Thyroid gland (tissue), 4 donors: ENCODE measurements at regions not wholly inside any gene's neighbourhood (a gene's known extent, or its start where the extent isn't known, plus 50 kb on each side); places are given as distances from the start of the nearest gene placed in this dataset.

ENCODE experiments used
- DNase-seq, 2 donors: peaks; one replicate each; pipeline ENCODE4 v3.0.0-alpha.2; 2019
- H3K27ac ChIP-seq, 3 donors: fragments of 200-600 bp; sonication (generic); 1 replicate in 2 of 3; 2 replicates in 1 of 3; pipeline ENCODE4 v1.5.1; 2016 to 2019; ENCODE audit warnings: mild to moderate bottlenecking in 1 of 3, moderate library complexity in 1 of 3
- H3K27me3 ChIP-seq: fragments of 200-600 bp; sonication (generic); one replicate; pipeline ENCODE4 v1.5.1; 2019
- H3K36me3 ChIP-seq, 2 donors: fragments of 200-600 bp; sonication (generic); one replicate each; pipeline ENCODE4 v1.5.1; 2016 to 2019
- H3K4me1 ChIP-seq, 2 donors: fragments of 200-600 bp; sonication (generic); one replicate each; pipeline ENCODE4 v1.5.1; 2017 to 2019
- H3K4me3 ChIP-seq, 3 donors: fragments of 200-600 bp; sonication (generic); replicated peaks in 1 of 3; 1 replicate in 2 of 3; 2 replicates in 1 of 3; pipeline ENCODE4 v1.5.1; 2016; ENCODE audit warnings: mild to moderate bottlenecking in 1 of 3
- H3K9me3 ChIP-seq: fragments of 200-600 bp; sonication (generic); one replicate; pipeline ENCODE4 v1.5.1; 2017
- POLR2A ChIP-seq, 2 donors: fragments of 450-650 bp; IDR thresholded peaks; one replicate each; pipeline ENCODE4 v1.6.1; 2017; ENCODE audit warnings: antibody characterized with exemption in 2 of 2, mild to moderate bottlenecking in 2 of 2, moderate library complexity in 1 of 2
- WGBS, 2 donors: methylation state at CpG; one replicate each; pipeline ENCODE4 v1.1.5; 2017; 5-methylcytosine and 5-hydroxymethylcytosine counted together
- intact Hi-C: fragments of 100-400 bp; cut with DNase I; formaldehyde crosslinking; loops from one replicate; pipeline ENCODE4 v1.15.1; 2023
- TF ChIP-seq, protein P1 (sequence below), 6 experiments: fragments of 200-600 bp in 3 of 6; fragments of 450-650 bp in 3 of 6; sonication (generic) in 3 of 6; IDR thresholded peaks; one replicate each; pipeline ENCODE4 v1.5.1; 2016 to 2019; ENCODE audit warnings: antibody characterized with exemption in 6 of 6, mild to moderate bottlenecking in 2 of 6, inconsistent platforms in 1 of 6, moderate library complexity in 1 of 6

DNA sequence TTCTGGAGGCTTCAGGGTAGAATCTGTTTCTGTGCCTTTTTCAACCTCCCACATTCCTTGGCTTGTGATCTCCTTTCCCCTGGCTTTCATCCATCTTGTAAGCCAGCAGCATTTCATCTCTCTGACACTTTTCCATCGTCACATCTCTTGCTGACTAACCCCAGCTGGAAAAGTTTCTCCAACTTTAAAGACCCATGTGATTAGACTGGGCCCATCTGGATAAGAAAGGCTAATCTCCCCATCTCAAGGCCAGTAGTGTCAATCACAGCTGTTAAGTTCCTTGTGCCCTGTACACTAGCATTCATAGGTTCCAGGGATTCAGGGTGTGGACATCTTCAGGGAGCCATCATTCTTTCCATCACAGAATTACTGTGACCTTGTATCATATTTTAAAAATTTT lies 452.1 kb downstream of the TTLL7 start:
- no peak overlapping the region for H3K27ac ChIP-seq
- intact Hi-C loops: no loop called here
- TF ChIP-seq POLR2A (IDR thresholded peaks at IDR 0.05): no peak
- TF ChIP-seq, protein P1, sequence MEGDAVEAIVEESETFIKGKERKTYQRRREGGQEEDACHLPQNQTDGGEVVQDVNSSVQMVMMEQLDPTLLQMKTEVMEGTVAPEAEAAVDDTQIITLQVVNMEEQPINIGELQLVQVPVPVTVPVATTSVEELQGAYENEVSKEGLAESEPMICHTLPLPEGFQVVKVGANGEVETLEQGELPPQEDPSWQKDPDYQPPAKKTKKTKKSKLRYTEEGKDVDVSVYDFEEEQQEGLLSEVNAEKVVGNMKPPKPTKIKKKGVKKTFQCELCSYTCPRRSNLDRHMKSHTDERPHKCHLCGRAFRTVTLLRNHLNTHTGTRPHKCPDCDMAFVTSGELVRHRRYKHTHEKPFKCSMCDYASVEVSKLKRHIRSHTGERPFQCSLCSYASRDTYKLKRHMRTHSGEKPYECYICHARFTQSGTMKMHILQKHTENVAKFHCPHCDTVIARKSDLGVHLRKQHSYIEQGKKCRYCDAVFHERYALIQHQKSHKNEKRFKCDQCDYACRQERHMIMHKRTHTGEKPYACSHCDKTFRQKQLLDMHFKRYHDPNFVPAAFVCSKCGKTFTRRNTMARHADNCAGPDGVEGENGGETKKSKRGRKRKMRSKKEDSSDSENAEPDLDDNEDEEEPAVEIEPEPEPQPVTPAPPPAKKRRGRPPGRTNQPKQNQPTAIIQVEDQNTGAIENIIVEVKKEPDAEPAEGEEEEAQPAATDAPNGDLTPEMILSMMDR (IDR thresholded peaks at IDR 0.05): no peak
- H3K4me3 ChIP-seq: no peak overlapping the region
- no peaks in the 10 kb centered on the region for H3K27me3 ChIP-seq
- peaks cover 12 to 15% of the 10 kb centered on the region in 2 donors for H3K4me1 ChIP-seq
- no peaks in the 10 kb centered on the region for H3K36me3 ChIP-seq
- H3K9me3 ChIP-seq: no peaks in the 10 kb centered on the region
- 73 to 76% methylated on average over 1 of the region's 1 CpG for WGBS, 2 donors
- DNase-seq: no peak

DNA sequence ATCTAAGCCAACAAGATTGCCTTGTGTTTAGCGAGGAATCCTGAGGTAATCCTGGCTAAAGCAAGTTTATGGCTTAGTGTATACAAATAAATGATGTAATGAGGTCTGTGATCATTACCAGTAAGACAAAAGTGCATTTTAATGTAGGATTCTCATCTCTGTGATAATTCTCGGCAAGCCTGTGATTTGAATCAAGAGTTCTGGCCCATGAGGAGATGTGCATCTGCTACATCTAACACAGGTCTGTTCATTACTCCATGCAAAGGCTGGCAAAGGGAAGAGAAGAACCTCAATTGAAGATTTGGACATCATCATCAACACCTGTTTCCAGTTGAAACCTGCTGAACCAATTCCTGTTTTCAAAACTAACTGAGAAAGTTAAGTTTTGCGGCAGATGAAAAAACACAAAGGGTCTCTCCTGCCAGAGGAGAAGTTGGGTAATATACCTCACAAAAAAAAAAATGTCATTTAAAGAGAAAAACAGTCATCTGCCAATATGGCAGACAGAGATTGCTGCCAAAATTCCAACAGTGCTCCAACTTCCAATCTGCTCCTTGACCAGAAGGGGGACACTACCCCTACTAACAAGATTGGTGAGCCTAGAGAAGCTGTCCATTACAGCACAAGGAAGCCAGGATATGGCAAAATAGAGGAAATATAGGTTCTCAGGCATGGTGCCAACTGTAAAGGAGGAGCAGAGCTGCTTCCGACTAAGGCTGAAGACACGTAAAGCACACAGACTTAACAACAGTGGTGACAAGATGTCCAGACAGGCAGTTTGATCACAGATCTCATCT lies 453.7 kb downstream of the TTLL7 start:
- no peak for DNase-seq
- peak overlapping the region in 1 of 3 donors; percentile 3 for H3K27ac ChIP-seq
- TF ChIP-seq, protein P1 (IDR thresholded peaks at IDR 0.05): peak in 1 of 6 experiments; percentile 20
- no peak for TF ChIP-seq POLR2A (IDR thresholded peaks at IDR 0.05)
- H3K4me1 ChIP-seq: peaks cover 12 to 15% of the 10 kb centered on the region in 2 donors
- no peaks in the 10 kb centered on the region for H3K9me3 ChIP-seq
- H3K36me3 ChIP-seq: no peaks in the 10 kb centered on the region
- H3K27me3 ChIP-seq: no peaks in the 10 kb centered on the region
- intact Hi-C loops: no loop called here
- 78 to 84% methylated on average over 5 of the region's 5 CpGs for WGBS, 2 donors
- no peak overlapping the region for H3K4me3 ChIP-seq

DNA sequence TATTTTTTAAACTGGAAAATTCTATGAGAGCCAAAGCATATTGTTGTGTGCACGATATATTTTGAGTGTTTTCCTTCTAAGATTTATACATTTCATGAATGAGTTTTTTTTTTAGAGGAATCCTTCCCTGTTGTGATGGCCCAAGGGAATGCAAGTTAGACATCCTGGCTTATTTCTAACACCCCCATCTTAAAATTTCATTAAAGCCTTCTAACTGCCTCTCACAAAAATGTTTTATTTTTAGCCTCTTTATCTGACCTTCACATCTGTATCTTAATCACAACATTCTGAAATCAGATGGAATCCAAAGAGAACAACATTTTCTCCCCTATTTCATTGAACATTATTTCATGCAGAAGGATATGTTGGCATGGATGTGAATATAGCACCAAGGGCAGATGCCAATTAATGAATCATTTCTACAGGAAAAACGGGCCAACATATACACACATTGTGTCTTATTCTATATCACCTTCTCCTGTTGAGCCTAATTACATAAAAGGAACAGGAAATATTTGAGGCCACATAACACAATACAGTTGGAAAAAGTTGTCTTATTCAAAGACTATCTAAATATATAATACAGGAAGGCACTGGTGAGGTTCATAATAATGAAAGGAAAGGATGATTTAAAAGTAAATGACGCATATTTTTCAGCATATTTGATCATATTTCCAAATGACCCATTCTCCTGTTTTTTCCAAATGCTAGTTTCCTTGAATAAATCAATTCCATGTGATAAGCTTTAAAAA lies 455.5 kb downstream of the TTLL7 start:
- Histone ChIP-seq H3K9me3 (no peaks in the 10 kb centered on the region), H3K36me3 (no peaks in the 10 kb centered on the region), H3K27ac (no peak overlapping the region), H3K27me3 (no peaks in the 10 kb centered on the region), H3K4me3 (no peak overlapping the region), H3K4me1 (peaks cover 12 to 15% of the 10 kb centered on the region in 2 donors)
- no peak for TF ChIP-seq POLR2A (IDR thresholded peaks at IDR 0.05)
- TF ChIP-seq, protein P1 (IDR thresholded peaks at IDR 0.05): no peak
- WGBS, 2 donors: 78 to 85% methylated on average over 3 of the region's 3 CpGs
- no peak for DNase-seq
- intact Hi-C loops: no loop called here

DNA sequence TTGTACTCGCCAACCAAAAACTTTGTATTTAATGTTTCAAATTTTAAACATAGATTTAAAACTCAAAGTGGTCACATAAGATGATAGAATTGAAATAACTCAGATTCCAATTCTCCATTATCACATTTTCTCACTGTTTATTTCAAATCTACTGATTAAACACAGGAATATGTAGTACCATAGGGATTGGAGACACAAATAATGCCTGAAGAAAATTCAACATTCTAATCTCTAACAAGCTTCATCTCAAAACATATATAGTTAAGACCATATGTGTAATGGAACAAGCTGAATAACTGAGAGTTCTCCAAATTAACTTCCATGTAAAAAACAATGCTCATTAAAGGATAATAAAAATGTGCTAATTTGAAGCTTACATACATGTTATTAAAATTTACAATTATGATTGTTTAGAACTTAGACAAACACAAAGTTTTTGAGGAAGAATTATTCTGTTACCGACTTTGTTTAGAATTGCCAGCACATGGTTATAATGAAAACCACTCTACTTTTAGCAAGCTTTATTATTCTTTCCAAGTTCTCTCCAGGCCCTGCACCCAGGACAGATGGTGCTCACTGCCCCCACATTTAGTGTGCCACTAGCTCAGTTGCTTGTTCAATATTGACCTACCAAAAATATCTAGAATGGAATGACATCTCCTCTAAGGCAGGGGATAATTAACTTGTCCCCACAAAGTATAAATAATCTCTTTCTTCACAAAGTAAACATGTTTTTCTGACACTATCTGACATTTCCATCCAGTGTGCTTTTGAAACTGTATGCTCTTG lies 467.2 kb downstream of the TTLL7 start:
- Histone ChIP-seq H3K27ac (no peak overlapping the region), H3K4me3 (no peak overlapping the region), H3K36me3 (no peaks in the 10 kb centered on the region), H3K4me1 (no peaks in the 10 kb centered on the region), H3K9me3 (no peaks in the 10 kb centered on the region), H3K27me3 (no peaks in the 10 kb centered on the region)
- intact Hi-C loops: no loop called here
- TF ChIP-seq POLR2A (IDR thresholded peaks at IDR 0.05): no peak
- TF ChIP-seq, protein P1 (IDR thresholded peaks at IDR 0.05): no peak
- no peak for DNase-seq
- 85 to 86% methylated on average over 2 of the region's 2 CpGs for WGBS, 2 donors
